ENCODE measurements at regions not wholly inside any gene's neighbourhood (a gene's known extent, or its start where the extent isn't known, plus 50 kb on each side); places are given as distances from the start of the nearest gene placed in this dataset.

DNA sequence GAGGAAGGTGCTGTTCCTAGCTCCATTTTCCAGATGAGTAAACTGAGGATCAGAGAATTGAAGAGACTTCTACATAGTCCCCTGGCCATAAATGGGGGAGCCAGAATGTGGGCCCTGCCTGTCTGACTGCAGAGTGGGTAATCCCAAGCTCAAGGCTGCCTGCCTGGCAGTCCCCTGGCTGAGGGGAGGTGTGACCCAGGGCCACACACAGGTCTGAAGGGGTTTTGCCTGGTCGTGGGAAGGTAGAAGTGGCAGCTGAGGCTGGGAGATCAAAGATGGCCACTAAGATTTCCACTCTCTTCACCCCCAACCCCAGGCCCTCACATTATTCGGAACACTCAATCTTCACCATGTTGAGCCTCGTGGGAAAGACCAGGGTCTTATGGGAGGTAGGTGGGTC is 176.3 kb downstream of the MACROH2A1 start:
- BruUV-seq (replicated peaks) = no TSS peak
- H3K9me3 ChIP-seq (ENCODE audit: low read depth, low read length, poor library complexity, severe bottlenecking) = no peaks in the 10 kb centered on the region
- no peaks in the 10 kb centered on the region for H3K27me3 ChIP-seq (replicated peaks; ENCODE audit: insufficient read depth, low read depth, low read length, poor library complexity)
- no peaks in the 10 kb centered on the region for H3K36me3 ChIP-seq (ENCODE audit: insufficient read depth, low read length, poor library complexity, severe bottlenecking)
- DNase-seq (ENCODE audit: low spot score) = no peak
- intact Hi-C loops (cut with micrococcal nuclease; ENCODE audit: unreplicated experiment) = no loop called here
- TF ChIP-seq, protein P1, sequence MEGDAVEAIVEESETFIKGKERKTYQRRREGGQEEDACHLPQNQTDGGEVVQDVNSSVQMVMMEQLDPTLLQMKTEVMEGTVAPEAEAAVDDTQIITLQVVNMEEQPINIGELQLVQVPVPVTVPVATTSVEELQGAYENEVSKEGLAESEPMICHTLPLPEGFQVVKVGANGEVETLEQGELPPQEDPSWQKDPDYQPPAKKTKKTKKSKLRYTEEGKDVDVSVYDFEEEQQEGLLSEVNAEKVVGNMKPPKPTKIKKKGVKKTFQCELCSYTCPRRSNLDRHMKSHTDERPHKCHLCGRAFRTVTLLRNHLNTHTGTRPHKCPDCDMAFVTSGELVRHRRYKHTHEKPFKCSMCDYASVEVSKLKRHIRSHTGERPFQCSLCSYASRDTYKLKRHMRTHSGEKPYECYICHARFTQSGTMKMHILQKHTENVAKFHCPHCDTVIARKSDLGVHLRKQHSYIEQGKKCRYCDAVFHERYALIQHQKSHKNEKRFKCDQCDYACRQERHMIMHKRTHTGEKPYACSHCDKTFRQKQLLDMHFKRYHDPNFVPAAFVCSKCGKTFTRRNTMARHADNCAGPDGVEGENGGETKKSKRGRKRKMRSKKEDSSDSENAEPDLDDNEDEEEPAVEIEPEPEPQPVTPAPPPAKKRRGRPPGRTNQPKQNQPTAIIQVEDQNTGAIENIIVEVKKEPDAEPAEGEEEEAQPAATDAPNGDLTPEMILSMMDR (conservative IDR thresholded peaks at IDR 0.05; ENCODE audit: low read depth, low read length) = no peak
- TF ChIP-seq EZH2 (IDR thresholded peaks at IDR 0.05; ENCODE audit: borderline replicate concordance, low read depth, low read length, poor library complexity, severe bottlenecking) = no peak
- H3K27ac ChIP-seq (ENCODE audit: low read depth, low read length, poor library complexity, severe bottlenecking) = no peak overlapping the region
- ChIA-PET CTCF (no interaction called here), POLR2A (ENCODE audit: low non-redundant PET) (no interaction called here)
- no peaks in the 10 kb centered on the region for H3K4me1 ChIP-seq (ENCODE audit: insufficient read depth, low read length, poor library complexity, severe bottlenecking)
- no peak overlapping the region for H3K4me3 ChIP-seq (ENCODE audit: low read depth, low read length, poor library complexity, severe bottlenecking)

DNA sequence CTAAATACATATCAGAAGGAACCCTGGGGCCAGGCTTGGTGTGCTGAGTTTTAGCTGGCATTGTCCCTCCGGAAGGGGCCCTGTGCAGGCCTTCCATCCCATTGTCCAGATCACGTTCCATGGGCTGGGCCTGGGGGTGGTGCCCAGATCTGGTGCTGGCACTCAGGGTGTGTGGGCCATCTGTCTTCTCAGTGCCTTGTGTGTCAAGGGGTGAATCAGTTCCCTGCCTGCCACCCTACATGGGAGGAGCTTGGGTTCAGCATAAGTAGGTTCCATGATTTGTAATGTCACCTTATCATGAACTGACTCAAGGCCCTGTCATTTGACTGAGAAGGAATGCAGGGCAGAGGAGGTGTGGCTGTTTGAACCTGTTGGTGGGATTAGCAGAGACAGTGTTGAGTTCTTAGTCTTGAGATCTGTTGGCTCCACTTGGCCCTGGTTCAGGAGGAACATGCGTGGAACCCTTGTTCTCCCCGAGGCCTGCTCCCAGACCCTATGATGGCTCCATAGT is 176.8 kb downstream of the MACROH2A1 start:
- POLR2A ChIA-PET (ENCODE audit: low non-redundant PET) = no interaction called here
- H3K27me3 ChIP-seq (replicated peaks; ENCODE audit: insufficient read depth, low read depth, low read length, poor library complexity) = no peaks in the 10 kb centered on the region
- no peak overlapping the region for H3K27ac ChIP-seq (ENCODE audit: low read depth, low read length, poor library complexity, severe bottlenecking)
- no peaks in the 10 kb centered on the region for H3K9me3 ChIP-seq (ENCODE audit: low read depth, low read length, poor library complexity, severe bottlenecking)
- H3K4me1 ChIP-seq (ENCODE audit: insufficient read depth, low read length, poor library complexity, severe bottlenecking) = no peaks in the 10 kb centered on the region
- BruUV-seq (replicated peaks) = no TSS peak
- no peaks in the 10 kb centered on the region for H3K36me3 ChIP-seq (ENCODE audit: insufficient read depth, low read length, poor library complexity, severe bottlenecking)
- DNase-seq (ENCODE audit: low spot score) = no peak
- no peak overlapping the region for H3K4me3 ChIP-seq (ENCODE audit: low read depth, low read length, poor library complexity, severe bottlenecking)
- no peak for TF ChIP-seq EZH2 (IDR thresholded peaks at IDR 0.05; ENCODE audit: borderline replicate concordance, low read depth, low read length, poor library complexity, severe bottlenecking)
- TF ChIP-seq, protein P1 (conservative IDR thresholded peaks at IDR 0.05; ENCODE audit: low read depth, low read length) = no peak
- intact Hi-C loops (cut with micrococcal nuclease; ENCODE audit: unreplicated experiment) = no loop called here
- CTCF ChIA-PET = no interaction called here

DNA sequence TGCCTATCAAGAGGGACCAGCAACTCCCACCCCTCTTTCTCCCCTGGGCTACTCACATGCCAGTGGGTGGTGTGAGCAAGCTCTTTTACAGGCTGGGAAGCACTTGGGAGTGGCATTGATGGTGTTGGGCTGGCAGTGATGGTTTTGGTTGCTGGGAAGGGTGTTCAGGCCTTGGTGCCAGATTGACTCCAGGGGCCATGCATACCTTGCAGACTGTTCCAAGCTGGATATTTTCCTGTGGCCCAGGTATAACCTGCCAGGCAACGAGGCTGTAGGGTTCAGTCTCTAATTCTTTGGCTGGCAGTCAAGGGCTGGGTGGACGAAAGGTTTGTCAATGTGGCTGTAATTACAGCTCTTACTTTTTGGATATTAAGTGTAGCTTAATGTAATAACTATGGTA is 177.3 kb downstream of the MACROH2A1 start:
- no peak for DNase-seq (ENCODE audit: low spot score)
- ChIA-PET POLR2A (ENCODE audit: low non-redundant PET) (no interaction called here), CTCF (no interaction called here)
- BruUV-seq (replicated peaks) = no TSS peak
- Histone ChIP-seq H3K27ac (ENCODE audit: low read depth, low read length, poor library complexity, severe bottlenecking) (no peak overlapping the region), H3K36me3 (ENCODE audit: insufficient read depth, low read length, poor library complexity, severe bottlenecking) (no peaks in the 10 kb centered on the region), H3K4me3 (ENCODE audit: low read depth, low read length, poor library complexity, severe bottlenecking) (no peak overlapping the region), H3K27me3 (replicated peaks; ENCODE audit: insufficient read depth, low read depth, low read length, poor library complexity) (no peaks in the 10 kb centered on the region), H3K9me3 (ENCODE audit: low read depth, low read length, poor library complexity, severe bottlenecking) (no peaks in the 10 kb centered on the region), H3K4me1 (ENCODE audit: insufficient read depth, low read length, poor library complexity, severe bottlenecking) (no peaks in the 10 kb centered on the region)
- TF ChIP-seq EZH2 (IDR thresholded peaks at IDR 0.05; ENCODE audit: borderline replicate concordance, low read depth, low read length, poor library complexity, severe bottlenecking) = no peak
- TF ChIP-seq, protein P1 (conservative IDR thresholded peaks at IDR 0.05; ENCODE audit: low read depth, low read length) = no peak
- intact Hi-C loops (cut with micrococcal nuclease; ENCODE audit: unreplicated experiment) = no loop called here
